NB4 (cell line): ENCODE measurements at regions not wholly inside any gene's neighbourhood (a gene's known extent, or its start where the extent isn't known, plus 50 kb on each side); places are given as distances from the start of the nearest gene placed in this dataset.

Source experiments
- CTCF ChIP-seq: IDR thresholded peaks from one replicate; pipeline ENCODE4 v1.5.1; 2012; ENCODE audit warnings: low read depth, low read length
- MAX ChIP-seq: IDR thresholded peaks from 2 replicates; pipeline ENCODE4 v1.6.1; 2011; ENCODE audit warnings: low read depth, low read length
- MYC ChIP-seq: IDR thresholded peaks from 2 replicates; pipeline ENCODE4 v1.6.1; 2011; ENCODE audit warnings: low read depth, low read length
- POLR2A ChIP-seq: IDR thresholded peaks from 2 replicates; pipeline ENCODE4 v1.6.1; 2011; ENCODE audit warnings: mild to moderate bottlenecking; ENCODE audit not compliant: insufficient read length; ENCODE audit errors: extremely low read depth

GRCh38 chr5:2894736-2895135 lies 143.3 kb upstream of the IRX2 start:
- TF ChIP-seq CTCF: no peak
- TF ChIP-seq POLR2A: no peak
- TF ChIP-seq MAX: no peak
- no peak for TF ChIP-seq MYC
